ENCODE measurements at regions not wholly inside any gene's neighbourhood (a gene's known extent, or its start where the extent isn't known, plus 50 kb on each side); places are given as distances from the start of the nearest gene placed in this dataset.

DNA sequence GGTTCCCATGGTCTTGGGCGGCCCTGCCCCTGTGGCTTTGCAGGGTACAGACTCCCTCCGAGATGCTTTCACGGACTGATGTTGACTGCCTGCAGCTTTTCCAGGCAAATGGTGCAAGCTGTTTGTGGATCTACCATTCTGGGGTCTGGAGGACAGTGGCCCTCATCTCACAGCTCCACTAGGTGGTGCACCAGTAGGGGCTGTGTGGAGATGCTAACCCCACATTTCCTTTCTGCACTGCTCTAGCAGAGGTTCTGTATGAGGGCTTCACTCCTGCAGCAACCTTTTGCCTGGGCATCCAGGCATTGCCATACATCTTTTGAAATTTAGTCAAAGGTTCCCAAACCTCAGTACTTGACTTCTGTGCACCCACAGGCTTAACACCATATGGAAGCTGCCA is 176.1 kb downstream of the DCAF12L1 start:
- Mint-ChIP-seq H3K4me1 (no peaks in the 10 kb centered on the region), H3K9me3 (peaks cover 31% of the 10 kb centered on the region), H3K4me3 (no peak overlapping the region), H3K27me3 (ENCODE audit: insufficient read depth) (no peaks in the 10 kb centered on the region), H3K27ac (no peak overlapping the region), H3K36me3 (ENCODE audit: low read depth) (peaks cover 47% of the 10 kb centered on the region)
- Histone ChIP-seq H3K9me3 (ENCODE audit: control insufficient read depth, low read length) (peaks cover 11% of the 10 kb centered on the region), H3K27ac (ENCODE audit: low read depth, low read length) (no peak overlapping the region), H3K4me1 (ENCODE audit: control insufficient read depth, insufficient read depth, low read length) (no peaks in the 10 kb centered on the region), H3K27me3 (ENCODE audit: control insufficient read depth, insufficient read depth, low read length, poor library complexity, severe bottlenecking) (no peaks in the 10 kb centered on the region), H3K4me3 (ENCODE audit: low read length) (no peak overlapping the region), H3K9ac (ENCODE audit: extremely low read depth, low read length, poor library complexity, severe bottlenecking) (no peak overlapping the region), H3K36me3 (ENCODE audit: control insufficient read depth, insufficient read depth, low read length) (no peaks in the 10 kb centered on the region)
- 79% methylated on average over 3 of the region's 3 CpGs; no CpG with 5 or more reads in 1 of the 2 experiments for WGBS, 2 experiments (ENCODE audit: insufficient coverage in 1 of 2, insufficient read length in 1 of 2)
- peak; percentile 48 for DNase-seq
- TF ChIP-seq, protein P1, sequence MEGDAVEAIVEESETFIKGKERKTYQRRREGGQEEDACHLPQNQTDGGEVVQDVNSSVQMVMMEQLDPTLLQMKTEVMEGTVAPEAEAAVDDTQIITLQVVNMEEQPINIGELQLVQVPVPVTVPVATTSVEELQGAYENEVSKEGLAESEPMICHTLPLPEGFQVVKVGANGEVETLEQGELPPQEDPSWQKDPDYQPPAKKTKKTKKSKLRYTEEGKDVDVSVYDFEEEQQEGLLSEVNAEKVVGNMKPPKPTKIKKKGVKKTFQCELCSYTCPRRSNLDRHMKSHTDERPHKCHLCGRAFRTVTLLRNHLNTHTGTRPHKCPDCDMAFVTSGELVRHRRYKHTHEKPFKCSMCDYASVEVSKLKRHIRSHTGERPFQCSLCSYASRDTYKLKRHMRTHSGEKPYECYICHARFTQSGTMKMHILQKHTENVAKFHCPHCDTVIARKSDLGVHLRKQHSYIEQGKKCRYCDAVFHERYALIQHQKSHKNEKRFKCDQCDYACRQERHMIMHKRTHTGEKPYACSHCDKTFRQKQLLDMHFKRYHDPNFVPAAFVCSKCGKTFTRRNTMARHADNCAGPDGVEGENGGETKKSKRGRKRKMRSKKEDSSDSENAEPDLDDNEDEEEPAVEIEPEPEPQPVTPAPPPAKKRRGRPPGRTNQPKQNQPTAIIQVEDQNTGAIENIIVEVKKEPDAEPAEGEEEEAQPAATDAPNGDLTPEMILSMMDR (conservative IDR thresholded peaks at IDR 0.05) = peak; percentile 64

DNA sequence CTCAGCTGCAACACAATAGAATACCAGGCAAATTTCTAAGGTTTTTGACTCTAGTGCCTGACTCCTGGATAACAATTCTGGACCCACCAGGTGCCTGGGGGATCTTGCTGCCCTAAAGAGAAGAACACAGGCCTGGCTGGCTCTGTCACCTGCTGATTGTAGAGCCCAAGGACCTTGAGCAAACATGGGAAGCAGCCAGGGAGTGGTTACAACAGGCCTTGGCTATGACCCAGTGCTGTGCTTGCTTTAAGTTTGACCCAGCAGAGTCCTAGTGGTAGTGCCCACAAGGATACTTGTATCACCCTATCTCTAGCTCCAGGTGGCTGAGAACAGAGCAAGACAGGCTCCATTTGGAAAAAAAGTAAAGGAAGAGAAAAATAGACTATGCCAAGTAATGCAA is 176.8 kb upstream of the DCAF12L2 start:
- no peaks in the 10 kb centered on the region for H3K9me3 ChIP-seq (ENCODE audit: control insufficient read depth, low read length)
- peak overlapping the region; percentile 4 for H3K27ac Mint-ChIP-seq
- H3K36me3 ChIP-seq (ENCODE audit: control insufficient read depth, insufficient read depth, low read length) = no peaks in the 10 kb centered on the region
- no peaks in the 10 kb centered on the region for H3K27me3 Mint-ChIP-seq (ENCODE audit: insufficient read depth)
- peaks cover 22% of the 10 kb centered on the region for H3K36me3 Mint-ChIP-seq (ENCODE audit: low read depth)
- H3K4me1 ChIP-seq (ENCODE audit: control insufficient read depth, insufficient read depth, low read length) = no peaks in the 10 kb centered on the region
- H3K9ac ChIP-seq (ENCODE audit: extremely low read depth, low read length, poor library complexity, severe bottlenecking) = no peak overlapping the region
- TF ChIP-seq, protein P1 (conservative IDR thresholded peaks at IDR 0.05) = no peak
- H3K4me3 Mint-ChIP-seq = no peak overlapping the region
- no peak for DNase-seq
- no peaks in the 10 kb centered on the region for H3K27me3 ChIP-seq (ENCODE audit: control insufficient read depth, insufficient read depth, low read length, poor library complexity, severe bottlenecking)
- H3K9me3 Mint-ChIP-seq = peaks cover 36% of the 10 kb centered on the region
- H3K27ac ChIP-seq (ENCODE audit: low read depth, low read length) = no peak overlapping the region
- H3K4me1 Mint-ChIP-seq = peaks cover 8% of the 10 kb centered on the region
- no peak overlapping the region for H3K4me3 ChIP-seq (ENCODE audit: low read length)

DNA sequence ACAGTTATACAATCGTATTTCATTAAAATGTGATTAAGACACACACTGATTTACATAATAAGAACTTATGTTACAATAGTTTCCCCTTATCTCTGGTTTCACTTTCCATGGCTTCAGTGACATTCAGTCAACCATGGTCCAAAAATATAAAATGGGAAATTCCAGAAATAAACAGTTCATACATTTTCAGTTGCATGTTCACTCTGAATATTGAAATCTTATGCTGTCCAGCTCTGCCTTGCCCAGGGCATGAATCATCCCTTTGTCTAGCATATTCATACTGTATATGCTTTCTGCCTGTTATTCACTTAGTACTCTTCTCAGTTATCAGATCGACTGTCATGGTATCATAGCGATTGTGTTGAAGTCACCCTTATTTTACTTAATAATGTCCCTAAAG is 173.8 kb upstream of the DCAF12L2 start:
- Histone ChIP-seq H3K4me1 (ENCODE audit: control insufficient read depth, insufficient read depth, low read length) (no peaks in the 10 kb centered on the region), H3K36me3 (ENCODE audit: control insufficient read depth, insufficient read depth, low read length) (no peaks in the 10 kb centered on the region), H3K27ac (ENCODE audit: low read depth, low read length) (no peak overlapping the region), H3K9me3 (ENCODE audit: control insufficient read depth, low read length) (no peaks in the 10 kb centered on the region), H3K27me3 (ENCODE audit: control insufficient read depth, insufficient read depth, low read length, poor library complexity, severe bottlenecking) (no peaks in the 10 kb centered on the region), H3K4me3 (ENCODE audit: low read length) (no peak overlapping the region), H3K9ac (ENCODE audit: extremely low read depth, low read length, poor library complexity, severe bottlenecking) (no peak overlapping the region)
- no peak for DNase-seq
- Mint-ChIP-seq H3K36me3 (ENCODE audit: low read depth) (peaks cover 15% of the 10 kb centered on the region), H3K9me3 (peaks cover 16% of the 10 kb centered on the region), H3K27ac (no peak overlapping the region), H3K4me1 (peaks cover 8% of the 10 kb centered on the region), H3K27me3 (ENCODE audit: insufficient read depth) (no peaks in the 10 kb centered on the region), H3K4me3 (no peak overlapping the region)
- 92% methylated on average over 3 of the region's 3 CpGs; no CpG with 5 or more reads in 1 of the 2 experiments for WGBS, 2 experiments (ENCODE audit: insufficient coverage in 1 of 2, insufficient read length in 1 of 2)
- TF ChIP-seq, protein P1 (conservative IDR thresholded peaks at IDR 0.05) = no peak

All from endodermal cell (in vitro differentiated cells).